ENCODE measurements at regions not wholly inside any gene's neighbourhood (a gene's known extent, or its start where the extent isn't known, plus 50 kb on each side); places are given as distances from the start of the nearest gene placed in this dataset.

GRCh38 chr6:85363870-85364269 is 86.0 kb upstream of the NT5E start:
- Histone ChIP-seq H3K27ac (no peak overlapping the region), H3K27me3 (no peaks in the 10 kb centered on the region), H3K9me3 (replicated peaks in 1 of 3) (no peaks in the 10 kb centered on the region), H3K36me3 (replicated peaks in 1 of 2) (no peaks in the 10 kb centered on the region), H3K4me3 (no peak overlapping the region), H3K4me1 (replicated peaks in 1 of 2) (peaks cover 0 to 8% of the 10 kb centered on the region in 2 donors)
- intact Hi-C loops (cut with DNase I), result no loop called here
- no peak for DNase-seq
- TF ChIP-seq, protein P1, sequence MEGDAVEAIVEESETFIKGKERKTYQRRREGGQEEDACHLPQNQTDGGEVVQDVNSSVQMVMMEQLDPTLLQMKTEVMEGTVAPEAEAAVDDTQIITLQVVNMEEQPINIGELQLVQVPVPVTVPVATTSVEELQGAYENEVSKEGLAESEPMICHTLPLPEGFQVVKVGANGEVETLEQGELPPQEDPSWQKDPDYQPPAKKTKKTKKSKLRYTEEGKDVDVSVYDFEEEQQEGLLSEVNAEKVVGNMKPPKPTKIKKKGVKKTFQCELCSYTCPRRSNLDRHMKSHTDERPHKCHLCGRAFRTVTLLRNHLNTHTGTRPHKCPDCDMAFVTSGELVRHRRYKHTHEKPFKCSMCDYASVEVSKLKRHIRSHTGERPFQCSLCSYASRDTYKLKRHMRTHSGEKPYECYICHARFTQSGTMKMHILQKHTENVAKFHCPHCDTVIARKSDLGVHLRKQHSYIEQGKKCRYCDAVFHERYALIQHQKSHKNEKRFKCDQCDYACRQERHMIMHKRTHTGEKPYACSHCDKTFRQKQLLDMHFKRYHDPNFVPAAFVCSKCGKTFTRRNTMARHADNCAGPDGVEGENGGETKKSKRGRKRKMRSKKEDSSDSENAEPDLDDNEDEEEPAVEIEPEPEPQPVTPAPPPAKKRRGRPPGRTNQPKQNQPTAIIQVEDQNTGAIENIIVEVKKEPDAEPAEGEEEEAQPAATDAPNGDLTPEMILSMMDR (IDR thresholded peaks at IDR 0.05), result no peak
- TF ChIP-seq POLR2A (IDR thresholded peaks at IDR 0.05), result no peak
- 86 to 99% (median 90%) methylated on average over 2 of the region's 2 CpGs for WGBS, 4 donors

DNA sequence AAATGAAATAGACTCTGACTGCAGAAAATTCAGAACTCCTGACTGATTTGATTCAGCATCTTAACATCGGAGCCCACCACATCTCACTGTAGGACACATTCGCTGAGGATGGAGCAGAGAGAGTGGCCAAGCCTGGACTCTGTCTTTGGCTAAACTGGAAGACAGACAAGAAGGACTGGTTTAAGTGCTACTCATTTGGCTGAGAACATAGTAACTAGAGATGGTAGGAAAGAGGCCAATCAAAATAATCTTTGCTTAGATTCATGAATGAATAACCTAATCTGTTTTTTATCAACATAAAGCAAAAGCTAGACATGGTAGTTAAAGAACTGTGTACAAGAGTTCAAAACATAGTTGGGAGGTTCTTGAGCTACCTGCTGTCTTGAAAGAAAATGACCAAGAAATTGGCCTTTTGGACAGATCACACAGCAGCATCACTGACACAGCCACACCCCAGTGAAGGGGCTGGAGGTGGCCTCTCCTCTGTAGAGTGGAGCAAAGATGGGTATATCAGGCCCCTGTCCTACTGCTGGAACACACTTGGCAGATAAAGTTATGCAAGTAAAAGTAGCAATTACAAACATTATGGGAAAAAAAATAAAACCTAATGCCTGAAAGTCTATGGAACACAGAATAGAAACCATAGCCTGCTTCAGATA is 87.1 kb upstream of the NT5E start:
- TF ChIP-seq, protein P1 (IDR thresholded peaks at IDR 0.05), result no peak
- TF ChIP-seq POLR2A (IDR thresholded peaks at IDR 0.05), result no peak
- Histone ChIP-seq H3K36me3 (replicated peaks in 1 of 2) (no peaks in the 10 kb centered on the region), H3K27me3 (no peaks in the 10 kb centered on the region), H3K27ac (no peak overlapping the region), H3K4me3 (no peak overlapping the region), H3K4me1 (replicated peaks in 1 of 2) (peaks cover 0 to 8% of the 10 kb centered on the region in 2 donors), H3K9me3 (replicated peaks in 1 of 3) (no peaks in the 10 kb centered on the region)
- intact Hi-C loops (cut with DNase I), result no loop called here
- no peak for DNase-seq
- whole genome bisulfite sequencing, 4 donors, result 85 to 97% (median 93%) methylated on average over 2 of the region's 2 CpGs

- Histone ChIP-seq H3K4me1 (replicated peaks in 1 of 2) (peaks cover 0 to 8% of the 10 kb centered on the region in 2 donors), H3K27ac (peak overlapping the region in 2 of 5 donors; percentile 49 to 80), H3K9me3 (replicated peaks in 1 of 3) (no peaks in the 10 kb centered on the region), H3K27me3 (no peaks in the 10 kb centered on the region), H3K4me3 (no peak overlapping the region), H3K36me3 (replicated peaks in 1 of 2) (no peaks in the 10 kb centered on the region)
- DNase-seq, result peak in 4 of 7 donors; percentile 5 to 51 (median 32)
- TF ChIP-seq, protein P1 (IDR thresholded peaks at IDR 0.05), result no peak
- TF ChIP-seq POLR2A (IDR thresholded peaks at IDR 0.05), result no peak
- intact Hi-C loops (cut with DNase I), result no loop called here
- whole genome bisulfite sequencing, 4 donors, result 85 to 97% (median 94%) methylated on average over 2 of the region's 2 CpGs
Observed at GRCh38 chr6:85361643-85362014, 88.3 kb upstream of the NT5E start.

DNA sequence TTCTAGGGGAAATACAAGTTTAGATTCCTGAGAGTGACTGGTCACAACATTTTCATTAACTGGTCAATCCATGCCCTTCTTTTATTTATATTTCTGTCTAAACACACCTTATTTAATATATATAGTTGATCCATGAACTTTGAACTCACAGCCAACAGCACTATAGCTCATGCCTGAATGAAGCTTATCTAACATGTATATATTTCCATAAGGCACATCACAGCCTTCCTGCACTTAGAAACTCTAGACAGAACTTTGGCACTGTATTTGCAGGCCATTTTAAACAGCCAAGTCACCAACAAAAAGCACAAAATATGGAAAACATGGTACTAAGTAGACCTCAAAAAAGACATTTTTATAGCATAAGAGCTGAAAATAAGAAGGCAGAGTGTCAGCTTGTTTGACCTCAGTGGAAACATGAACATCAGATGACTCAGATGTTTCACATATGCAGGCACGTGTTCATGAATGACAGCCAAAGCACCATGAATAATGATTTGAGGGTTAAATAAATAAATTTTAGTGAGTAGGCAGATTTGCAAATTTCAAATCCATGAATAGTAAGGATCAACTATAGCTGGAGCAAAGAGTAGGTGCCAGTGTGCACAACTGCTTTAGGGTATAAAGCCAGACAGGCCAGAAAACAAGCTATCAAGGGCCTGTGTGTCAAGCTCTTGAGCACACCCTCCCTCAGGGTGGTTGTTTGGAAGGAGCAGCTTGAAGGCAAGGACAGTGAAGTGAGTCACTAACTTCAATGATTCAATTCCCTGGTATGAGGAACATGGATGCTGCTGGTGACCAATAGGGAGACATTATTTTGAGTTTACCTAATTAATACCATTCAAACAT is 88.9 kb upstream of the NT5E start:
- 17 to 27% (median 17%) methylated on average over 1 of the region's 1 CpG for WGBS, 4 donors
- intact Hi-C loops (cut with DNase I), result no loop called here
- peak overlapping the region in 4 of 5 donors; percentile 49 to 80 (median 69) for H3K27ac ChIP-seq
- DNase-seq, result peak; percentile 38 to 65 (median 57)
- no peaks in the 10 kb centered on the region for H3K27me3 ChIP-seq
- H3K4me3 ChIP-seq, result no peak overlapping the region
- H3K4me1 ChIP-seq (replicated peaks in 1 of 2), result peaks cover 0 to 8% of the 10 kb centered on the region in 2 donors
- H3K9me3 ChIP-seq (replicated peaks in 1 of 3), result no peaks in the 10 kb centered on the region
- TF ChIP-seq POLR2A (IDR thresholded peaks at IDR 0.05), result no peak
- TF ChIP-seq, protein P1 (IDR thresholded peaks at IDR 0.05), result no peak
- H3K36me3 ChIP-seq (replicated peaks in 1 of 2), result no peaks in the 10 kb centered on the region
